ENCODE measurements at regions not wholly inside any gene's neighbourhood (a gene's known extent, or its start where the extent isn't known, plus 50 kb on each side); places are given as distances from the start of the nearest gene placed in this dataset.

DNA sequence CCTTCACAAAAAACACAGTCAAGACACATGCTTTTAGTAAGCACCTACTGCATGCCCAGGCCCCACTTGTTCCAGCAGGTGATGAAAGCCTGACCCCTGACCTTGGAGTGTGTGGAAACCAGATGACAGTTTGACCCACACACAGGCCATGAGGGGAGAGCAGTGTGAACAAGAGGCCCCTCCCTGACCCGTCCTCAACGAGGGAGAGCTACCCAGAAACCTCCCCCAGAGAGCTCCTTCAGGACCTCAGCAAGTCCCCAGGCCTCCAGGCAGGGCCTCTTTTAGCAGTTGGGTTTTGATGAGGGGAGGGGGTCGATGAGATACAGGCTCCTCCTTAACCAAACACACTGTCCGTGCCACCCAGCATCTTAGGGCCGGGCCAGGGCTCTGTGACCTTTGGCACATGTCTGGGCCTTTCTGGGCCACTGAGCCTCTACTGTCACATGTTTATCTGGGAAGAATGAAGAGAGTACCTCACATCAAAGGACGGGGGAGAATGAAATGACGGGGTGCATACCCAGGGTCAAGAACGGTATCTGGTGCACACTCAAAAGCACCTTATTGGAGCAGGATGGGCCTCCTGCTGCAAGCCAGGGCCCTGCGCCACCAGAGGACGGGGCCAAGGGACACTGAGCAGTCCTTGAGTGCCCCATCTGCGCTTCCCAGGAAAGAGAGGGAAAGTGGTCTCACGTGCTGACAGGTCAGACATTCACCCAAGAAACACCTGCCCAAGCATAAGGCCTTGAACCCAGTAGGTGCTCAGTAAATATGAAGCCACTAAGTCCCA lies 202.6 kb upstream of the ZMIZ1 start:
- H2AFZ ChIP-seq, result no peak overlapping the region
- no peak overlapping the region for H3K4me3 ChIP-seq
- CTCF ChIA-PET, result no interaction called here
- DNase-seq, result no peak
- POLR2A ChIA-PET (ENCODE audit: unreplicated experiment), result interaction anchor here (0.6 kb wide), 1 partner anchor 1144 kb away, joined by 4 read pairs; no protein-coding TSS in a partner anchor
- H3K9me3 ChIP-seq (ENCODE audit: insufficient read depth, low read depth), result no peaks in the 10 kb centered on the region
- no peaks in the 10 kb centered on the region for H3K79me2 ChIP-seq (ENCODE audit: low read depth)
- BruUV-seq (replicated peaks), result no TSS peak
- no peaks in the 10 kb centered on the region for H3K9me2 ChIP-seq (ENCODE audit: insufficient read depth)
- TF ChIP-seq, protein P1, sequence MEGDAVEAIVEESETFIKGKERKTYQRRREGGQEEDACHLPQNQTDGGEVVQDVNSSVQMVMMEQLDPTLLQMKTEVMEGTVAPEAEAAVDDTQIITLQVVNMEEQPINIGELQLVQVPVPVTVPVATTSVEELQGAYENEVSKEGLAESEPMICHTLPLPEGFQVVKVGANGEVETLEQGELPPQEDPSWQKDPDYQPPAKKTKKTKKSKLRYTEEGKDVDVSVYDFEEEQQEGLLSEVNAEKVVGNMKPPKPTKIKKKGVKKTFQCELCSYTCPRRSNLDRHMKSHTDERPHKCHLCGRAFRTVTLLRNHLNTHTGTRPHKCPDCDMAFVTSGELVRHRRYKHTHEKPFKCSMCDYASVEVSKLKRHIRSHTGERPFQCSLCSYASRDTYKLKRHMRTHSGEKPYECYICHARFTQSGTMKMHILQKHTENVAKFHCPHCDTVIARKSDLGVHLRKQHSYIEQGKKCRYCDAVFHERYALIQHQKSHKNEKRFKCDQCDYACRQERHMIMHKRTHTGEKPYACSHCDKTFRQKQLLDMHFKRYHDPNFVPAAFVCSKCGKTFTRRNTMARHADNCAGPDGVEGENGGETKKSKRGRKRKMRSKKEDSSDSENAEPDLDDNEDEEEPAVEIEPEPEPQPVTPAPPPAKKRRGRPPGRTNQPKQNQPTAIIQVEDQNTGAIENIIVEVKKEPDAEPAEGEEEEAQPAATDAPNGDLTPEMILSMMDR (conservative IDR thresholded peaks at IDR 0.05), result no peak
- no peak for TF ChIP-seq EZH2 (IDR thresholded peaks at IDR 0.05; ENCODE audit: low read depth)
- no peaks in the 10 kb centered on the region for H4K20me1 ChIP-seq (ENCODE audit: insufficient read depth)
- intact Hi-C loops (cut with micrococcal nuclease; ENCODE audit: unreplicated experiment), result loop anchor here (10.0 kb wide), 1 partner anchor 199 kb away; the partner anchor contains the start of gene ZMIZ1
- peaks cover 11% of the 10 kb centered on the region for H3K4me1 ChIP-seq (replicated peaks; ENCODE audit: insufficient read depth)
- H3K27me3 ChIP-seq (ENCODE audit: insufficient read depth, low read depth), result no peaks in the 10 kb centered on the region
- no peak overlapping the region for H3K27ac ChIP-seq
- no peaks in the 10 kb centered on the region for H3F3A ChIP-seq (ENCODE audit: insufficient read depth, low read depth)
- H3K4me2 ChIP-seq, result no peak overlapping the region
- no peaks in the 10 kb centered on the region for H3K36me3 ChIP-seq (ENCODE audit: low read depth)

DNA sequence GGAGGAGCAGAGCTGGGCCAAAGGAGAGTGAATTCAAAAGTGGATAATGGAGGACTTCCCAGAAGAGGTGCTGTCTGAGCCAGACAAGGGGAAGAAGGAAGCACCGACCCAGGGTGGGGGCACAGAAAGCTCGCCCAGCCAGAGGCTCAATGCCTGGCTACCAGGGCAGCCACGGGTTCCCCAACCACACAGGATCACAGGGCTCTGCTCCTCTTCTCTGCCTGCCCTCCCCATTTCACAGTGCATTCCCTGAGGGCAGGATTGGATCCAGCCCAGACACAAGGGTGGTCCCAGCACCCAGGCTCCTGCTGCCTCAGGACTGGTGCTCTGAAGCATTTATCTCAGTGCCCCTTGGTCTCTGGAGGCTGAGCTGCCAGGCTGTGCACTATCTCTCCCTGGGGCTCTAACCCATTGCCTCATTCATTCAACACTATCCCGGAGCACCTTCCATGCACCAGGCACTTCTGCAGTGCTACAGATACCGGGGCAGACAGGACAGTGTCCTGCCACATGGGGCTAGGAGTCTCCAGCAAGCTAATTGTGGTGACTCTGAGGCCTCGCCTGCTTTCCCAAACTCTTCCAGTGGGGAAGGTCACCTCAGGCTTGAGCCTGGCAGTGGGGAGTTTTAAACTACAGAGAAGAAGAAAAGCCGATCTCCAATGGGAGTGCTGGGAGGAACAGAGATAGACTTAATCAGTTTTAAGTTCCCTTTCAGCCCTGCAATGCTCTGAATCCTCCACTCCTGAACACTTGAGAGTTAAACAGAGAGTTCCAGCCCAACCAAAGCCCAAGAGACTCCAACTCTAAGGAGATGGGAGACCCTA lies 201.8 kb upstream of the ZMIZ1 start:
- Histone ChIP-seq H3K27ac (no peak overlapping the region), H3K9me3 (ENCODE audit: insufficient read depth, low read depth) (no peaks in the 10 kb centered on the region), H3K4me2 (no peak overlapping the region), H3K27me3 (ENCODE audit: insufficient read depth, low read depth) (no peaks in the 10 kb centered on the region), H3K4me1 (replicated peaks; ENCODE audit: insufficient read depth) (peaks cover 8% of the 10 kb centered on the region), H4K20me1 (ENCODE audit: insufficient read depth) (no peaks in the 10 kb centered on the region), H3K36me3 (ENCODE audit: low read depth) (no peaks in the 10 kb centered on the region), H3K9me2 (ENCODE audit: insufficient read depth) (no peaks in the 10 kb centered on the region), H2AFZ (no peak overlapping the region), H3K79me2 (ENCODE audit: low read depth) (no peaks in the 10 kb centered on the region), H3K4me3 (no peak overlapping the region), H3F3A (ENCODE audit: insufficient read depth, low read depth) (no peaks in the 10 kb centered on the region)
- no peak for TF ChIP-seq EZH2 (IDR thresholded peaks at IDR 0.05; ENCODE audit: low read depth)
- TF ChIP-seq, protein P1 (conservative IDR thresholded peaks at IDR 0.05), result no peak
- CTCF ChIA-PET, result no interaction called here
- no peak for DNase-seq
- intact Hi-C loops (cut with micrococcal nuclease; ENCODE audit: unreplicated experiment), result loop anchor here (10.0 kb wide), 1 partner anchor 198 kb away; the partner anchor contains the start of gene ZMIZ1
- POLR2A ChIA-PET (ENCODE audit: unreplicated experiment), result no interaction called here
- BruUV-seq (replicated peaks), result no TSS peak

DNA sequence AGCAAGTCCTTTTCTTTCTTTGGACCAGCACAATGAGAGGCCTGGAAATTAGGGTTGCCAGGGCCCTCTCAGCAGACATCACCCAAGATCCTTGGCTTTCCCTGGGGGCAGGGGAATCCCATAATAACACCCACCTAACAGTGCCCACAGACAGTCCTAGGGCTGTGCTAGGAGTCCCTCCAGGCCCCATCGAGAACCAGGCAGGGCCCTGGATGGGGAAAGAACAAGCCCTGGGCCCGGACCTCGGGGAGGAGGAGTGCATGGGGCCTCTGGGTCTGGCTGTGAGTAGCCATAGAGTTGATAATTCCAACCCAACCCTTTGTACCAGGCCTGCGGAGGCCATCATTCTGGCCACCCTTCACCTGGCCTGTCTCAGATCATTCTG lies 201.2 kb upstream of the ZMIZ1 start:
- CTCF ChIA-PET, result no interaction called here
- POLR2A ChIA-PET (ENCODE audit: unreplicated experiment), result no interaction called here
- Histone ChIP-seq H3K9me3 (ENCODE audit: insufficient read depth, low read depth) (no peaks in the 10 kb centered on the region), H3K27me3 (ENCODE audit: insufficient read depth, low read depth) (no peaks in the 10 kb centered on the region), H3K79me2 (ENCODE audit: low read depth) (no peaks in the 10 kb centered on the region), H3K4me2 (no peak overlapping the region), H3K4me3 (no peak overlapping the region), H3K4me1 (replicated peaks; ENCODE audit: insufficient read depth) (peaks cover 2% of the 10 kb centered on the region), H3K27ac (no peak overlapping the region), H3K36me3 (ENCODE audit: low read depth) (no peaks in the 10 kb centered on the region), H3F3A (ENCODE audit: insufficient read depth, low read depth) (no peaks in the 10 kb centered on the region), H2AFZ (no peak overlapping the region), H3K9me2 (ENCODE audit: insufficient read depth) (no peaks in the 10 kb centered on the region), H4K20me1 (ENCODE audit: insufficient read depth) (no peaks in the 10 kb centered on the region)
- peak in 1 of 2 experiments; percentile 15 for DNase-seq
- no TSS peak for BruUV-seq (replicated peaks)
- TF ChIP-seq, protein P1 (conservative IDR thresholded peaks at IDR 0.05), result no peak
- no peak for TF ChIP-seq EZH2 (IDR thresholded peaks at IDR 0.05; ENCODE audit: low read depth)
- intact Hi-C loops (cut with micrococcal nuclease; ENCODE audit: unreplicated experiment), result loop anchor here (10.0 kb wide), 1 partner anchor 197 kb away; the partner anchor contains the start of gene ZMIZ1

Measured in PC-9 (cell line).